AG08395 (cell line): ENCODE measurements at regions not wholly inside any gene's neighbourhood (a gene's known extent, or its start where the extent isn't known, plus 50 kb on each side); places are given as distances from the start of the nearest gene placed in this dataset.
"Not testable (repeated sequence)": the region's sequence is repeated elsewhere in the genome, so short reads cannot be mapped to it uniquely, and the experiment has no call there.

Experiments used
- DNase-seq: peaks from one replicate; pipeline ENCODE4 v3.0.0; 2012; ENCODE audit warnings: mixed read lengths, low spot score

- no peak for DNase-seq
These were observed 232.3 kb upstream of the NFIA start for GRCh38 chr1:60850084-60850483.

- no peak for DNase-seq
These were observed 233.0 kb upstream of the NFIA start for GRCh38 chr1:60849401-60849800.

DNA sequence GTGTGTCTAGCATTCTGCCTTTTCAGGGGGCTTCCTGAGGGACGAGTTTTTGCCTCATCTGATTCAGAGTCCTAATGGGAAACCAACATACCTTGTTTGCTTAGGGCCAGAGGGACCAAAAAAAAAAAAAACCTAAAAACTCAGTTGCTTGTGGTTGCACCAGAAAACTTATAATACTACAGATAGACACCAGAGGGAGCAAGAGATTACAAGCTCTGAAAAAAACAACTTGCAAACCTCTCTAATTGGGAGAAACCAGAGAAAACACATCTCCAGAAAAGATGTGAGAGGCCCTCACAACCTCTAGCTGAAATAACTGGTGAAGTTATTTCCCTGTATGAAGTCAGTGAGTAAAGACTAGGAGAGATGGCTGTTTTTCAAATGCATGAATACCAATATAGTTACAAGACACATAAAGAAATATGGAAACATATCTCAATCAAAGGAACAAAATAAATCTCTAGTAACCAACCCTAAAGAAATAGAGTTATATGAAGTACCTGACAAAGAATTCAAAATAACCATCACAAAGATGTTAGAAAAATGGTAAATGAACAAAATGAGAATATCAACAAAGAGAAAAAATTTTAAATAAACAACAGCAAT lies 233.7 kb upstream of the NFIA start:
- DNase-seq: peak; percentile 38

GRCh38 chr1:60847855-60848582 lies 234.3 kb upstream of the NFIA start:
- DNase-seq: no peak

DNA sequence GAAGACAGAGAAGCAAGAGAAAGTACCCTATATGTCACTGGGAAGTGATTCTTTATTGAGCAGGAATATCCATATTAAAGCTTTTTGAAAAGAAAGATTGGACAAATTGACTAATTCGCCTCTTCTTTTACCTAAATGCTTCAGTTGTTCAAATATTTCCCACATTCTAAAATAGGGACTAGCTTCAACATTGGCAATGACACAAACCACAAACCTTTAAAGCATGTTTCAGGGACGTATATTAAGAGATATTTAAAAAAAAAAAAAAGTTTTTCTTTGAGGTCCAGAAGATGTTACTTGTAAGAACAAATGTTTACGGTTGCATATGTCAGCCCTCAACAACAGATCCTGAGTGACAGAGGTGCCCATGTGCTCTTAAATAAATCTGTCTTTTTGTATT lies 235.0 kb upstream of the NFIA start:
- no peak for DNase-seq

DNA sequence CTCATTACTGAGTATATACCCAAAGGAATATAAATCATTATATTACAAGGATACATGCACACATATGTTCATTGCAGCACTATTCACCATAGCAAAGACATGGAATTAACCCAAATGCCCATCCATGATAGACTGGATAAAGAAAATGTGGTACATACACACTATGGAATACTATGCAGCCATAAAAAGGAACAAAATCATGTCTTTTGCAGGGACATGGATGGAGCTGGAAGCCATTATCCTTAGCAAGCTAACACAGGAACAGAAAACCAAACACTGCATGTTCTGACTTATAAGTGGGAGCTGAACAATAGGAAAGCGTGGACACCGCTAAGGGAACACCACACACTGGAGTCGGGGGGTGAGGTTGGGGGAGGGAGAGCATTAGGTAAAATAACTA lies 236.7 kb upstream of the NFIA start:
- DNase-seq: not testable (repeated sequence)

DNA sequence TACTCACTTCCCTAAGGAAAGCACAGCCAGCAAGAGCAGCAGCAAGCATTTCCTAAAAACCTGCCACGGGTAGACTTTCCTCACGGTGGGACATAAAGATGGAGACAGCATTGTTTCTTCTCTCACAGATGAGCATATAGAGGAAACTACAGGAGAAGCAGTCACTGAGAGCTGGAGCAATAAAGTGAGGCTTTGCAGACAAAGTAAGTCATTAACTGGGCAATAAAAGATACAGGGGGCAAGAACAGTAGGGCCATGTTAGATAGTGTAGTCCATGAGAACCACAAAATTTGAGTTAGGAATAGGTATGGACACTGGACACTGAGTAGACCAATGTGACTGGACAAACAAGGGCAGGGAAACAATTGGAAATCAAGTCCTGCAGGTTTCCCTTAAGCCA lies 240.1 kb upstream of the NFIA start:
- no peak for DNase-seq

DNA sequence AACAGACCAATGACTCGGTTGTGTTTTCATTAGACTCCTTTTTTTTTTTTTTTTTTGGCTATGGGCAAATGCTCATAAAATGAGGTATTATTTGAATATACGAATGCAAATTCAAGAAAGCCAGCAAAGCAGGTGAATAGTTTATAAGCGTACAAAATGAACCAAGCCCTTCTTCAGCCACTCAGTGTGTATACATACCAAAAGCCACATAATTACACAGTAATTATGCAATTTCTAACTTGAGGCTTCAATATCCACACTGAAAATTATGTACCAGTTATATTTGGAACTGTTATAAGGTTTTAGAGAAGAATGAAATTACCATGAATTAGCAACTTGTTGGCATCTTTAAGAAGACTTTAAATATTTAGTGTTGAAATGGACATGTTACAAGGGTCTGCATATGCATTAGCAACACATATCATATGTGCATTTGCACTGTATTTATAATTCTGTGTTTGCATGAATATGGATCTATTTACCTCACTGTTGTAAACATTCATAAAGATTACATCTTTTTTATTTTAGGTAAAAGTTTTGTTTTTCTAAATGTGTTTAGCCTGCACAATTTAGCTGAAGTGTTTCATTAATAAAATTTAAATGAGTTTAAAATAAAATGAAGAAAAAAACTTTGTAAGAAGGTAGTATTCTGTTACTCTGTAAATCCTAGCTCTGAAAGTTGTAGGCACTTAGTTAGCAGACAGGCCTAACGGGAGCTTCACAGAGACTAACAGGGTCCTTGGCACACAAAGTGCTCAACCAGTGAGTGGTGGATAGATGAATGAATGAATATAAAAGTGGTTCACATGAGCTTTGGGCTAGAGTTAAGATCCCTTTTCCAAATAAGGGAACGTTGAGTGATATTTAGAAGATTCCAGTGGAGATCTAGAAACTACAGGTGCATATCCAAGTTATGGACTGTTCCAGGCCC lies 241.0 kb upstream of the NFIA start:
- DNase-seq: no peak

GRCh38 chr1:60840476-60840875 lies 241.9 kb upstream of the NFIA start:
- DNase-seq: not testable (repeated sequence)

DNA sequence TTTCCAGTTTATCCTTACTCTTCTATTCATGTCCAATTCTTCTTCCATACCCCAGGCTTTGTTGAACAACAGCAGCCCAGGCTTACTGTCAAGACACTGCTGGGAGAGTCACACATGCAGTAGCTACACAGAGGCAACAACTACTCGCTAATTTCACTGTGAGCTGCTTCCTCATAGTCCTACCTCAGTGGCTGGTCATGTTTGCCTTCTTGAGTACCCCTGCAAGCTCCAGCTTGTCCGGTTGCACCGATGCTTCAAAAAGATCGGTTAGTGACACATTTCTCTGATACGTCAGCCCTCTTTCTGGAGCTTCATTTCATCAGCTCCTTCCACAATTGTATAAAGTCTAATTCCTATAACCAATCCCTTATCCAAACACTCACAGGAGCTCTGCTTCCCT lies 246.7 kb upstream of the NFIA start:
- no peak for DNase-seq

GRCh38 chr1:60833173-60833572 lies 249.2 kb upstream of the NFIA start:
- no peak for DNase-seq

- no peak for DNase-seq
These were observed 250.0 kb upstream of the NFIA start for GRCh38 chr1:60832367-60832766.

GRCh38 chr1:60831780-60832179 lies 250.6 kb upstream of the NFIA start:
- no peak for DNase-seq

DNA sequence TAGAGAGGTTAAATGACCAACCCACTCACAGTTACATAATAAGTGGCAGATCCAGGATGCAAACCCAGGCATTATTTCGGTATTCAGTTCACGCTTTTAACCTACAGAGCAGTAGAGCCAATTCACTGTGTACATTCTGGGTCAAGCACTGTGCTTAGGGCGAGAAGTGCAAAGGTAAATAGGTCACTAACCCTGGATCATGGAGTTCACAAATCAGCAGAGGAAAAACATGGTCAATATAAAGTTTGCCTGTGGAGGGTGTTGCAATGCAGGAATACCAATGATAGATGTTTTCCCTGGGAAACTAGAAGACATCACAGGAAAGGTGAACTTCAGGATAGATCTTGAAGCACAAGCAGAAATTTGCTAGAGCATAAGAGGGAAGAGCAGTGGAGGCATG lies 253.4 kb upstream of the NFIA start:
- no peak for DNase-seq

DNA sequence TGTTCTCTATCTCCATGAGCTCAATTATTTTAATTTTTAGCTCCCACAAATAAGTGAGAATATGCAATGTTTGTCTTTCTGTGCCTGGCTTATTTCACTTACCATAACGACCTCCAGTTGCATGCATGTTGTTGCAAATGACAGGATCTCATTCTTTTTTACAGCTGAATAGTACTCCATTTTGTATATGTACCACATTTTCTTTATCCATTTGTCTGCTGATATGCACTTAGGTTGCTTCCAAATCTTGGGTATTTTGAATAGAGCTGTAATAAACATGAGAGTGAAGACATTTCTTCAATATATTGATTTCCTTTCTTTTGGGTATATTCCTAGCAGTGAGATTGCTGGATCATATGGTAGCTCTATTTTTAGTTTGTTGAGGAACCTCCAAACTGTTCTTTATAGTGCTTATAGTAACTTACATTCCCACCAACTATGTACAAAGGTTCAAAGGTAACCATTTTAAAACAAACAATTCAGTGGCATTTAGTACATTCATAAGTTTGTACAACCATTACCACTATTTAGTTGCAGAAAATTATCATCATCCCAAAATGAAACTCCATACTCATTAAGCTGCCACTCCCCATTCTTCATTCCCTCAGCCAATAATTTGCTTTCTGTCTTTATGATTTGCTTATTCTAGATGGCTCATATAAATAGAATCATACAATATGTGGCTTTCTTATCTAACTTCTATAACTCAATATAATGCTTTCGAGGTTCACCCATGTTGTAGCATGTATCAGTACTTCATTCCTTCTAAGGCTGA lies 255.9 kb upstream of the NFIA start:
- DNase-seq: no peak

GRCh38 chr1:60825593-60825992 lies 256.8 kb upstream of the NFIA start:
- DNase-seq: no peak

DNA sequence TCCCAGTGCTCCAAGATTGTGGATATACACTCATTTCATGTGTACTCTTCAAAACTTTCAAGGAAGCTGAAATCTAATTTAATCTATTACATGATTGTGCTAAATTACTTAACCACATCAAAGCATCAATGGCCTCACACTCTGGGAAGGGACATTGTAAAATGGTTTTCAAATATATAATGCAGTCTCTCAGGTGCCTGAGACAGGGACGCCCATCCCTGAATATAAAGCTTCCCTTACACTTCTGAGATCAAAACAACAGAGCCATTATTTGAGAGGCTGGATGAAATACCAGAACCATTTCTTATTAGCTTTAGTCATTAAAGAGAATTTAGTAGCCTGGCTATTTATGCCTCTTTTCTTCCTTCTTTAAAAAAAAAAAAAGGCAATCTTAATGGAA lies 259.2 kb upstream of the NFIA start:
- DNase-seq: no peak

DNA sequence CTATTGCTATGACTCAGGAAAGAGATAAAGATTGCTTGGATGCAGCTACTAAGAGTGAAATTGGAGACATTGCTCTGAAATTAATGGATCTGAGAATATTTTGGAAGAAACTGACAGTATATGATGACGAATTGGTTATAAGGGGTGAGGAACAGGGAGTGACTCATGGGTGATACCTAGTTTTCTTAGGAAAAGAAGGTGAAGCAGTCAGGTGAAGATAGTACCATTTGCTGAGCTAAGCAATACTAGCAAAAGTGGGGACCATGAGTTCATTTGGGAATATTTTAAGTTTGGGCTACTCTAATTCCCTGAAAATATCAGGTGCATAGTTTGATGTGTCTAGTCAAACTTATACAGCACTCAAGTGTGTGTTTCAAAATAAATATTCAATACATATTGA lies 260.1 kb upstream of the NFIA start:
- no peak for DNase-seq

- DNase-seq: no peak
These were observed 261.2 kb upstream of the NFIA start for GRCh38 chr1:60821156-60821555.

GRCh38 chr1:60818969-60819701 lies 263.2 kb upstream of the NFIA start:
- DNase-seq: no peak

DNA sequence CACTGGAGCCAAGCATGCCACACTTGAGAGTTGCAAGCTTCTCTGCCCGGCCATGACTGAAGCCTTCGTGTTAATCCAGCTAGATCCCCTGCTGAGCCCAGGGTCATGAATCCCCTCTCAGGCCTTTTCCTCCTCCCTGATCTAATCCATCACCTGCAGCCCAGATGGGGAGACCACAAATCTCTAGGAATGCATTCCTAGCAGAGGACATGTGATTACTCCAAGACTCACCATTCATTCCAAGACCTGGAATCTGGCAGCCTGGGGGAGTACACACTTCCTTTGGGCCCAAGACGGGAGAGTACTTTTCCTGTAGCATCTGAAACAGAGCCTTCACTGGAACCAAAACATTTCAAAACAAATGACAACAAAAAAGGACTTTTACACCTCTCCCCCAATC lies 269.3 kb upstream of the NFIA start:
- peak; percentile 12 for DNase-seq
